ENCODE measurements at regions not wholly inside any gene's neighbourhood (a gene's known extent, or its start where the extent isn't known, plus 50 kb on each side); places are given as distances from the start of the nearest gene placed in this dataset.

- H3K27me3 ChIP-seq (ENCODE audit: low read length): no peaks in the 10 kb centered on the region
- ChIA-PET CTCF (no interaction called here), POLR2A (ENCODE audit: unreplicated experiment) (no interaction called here)
- TF ChIP-seq EZH2 (IDR thresholded peaks at IDR 0.05; ENCODE audit: low read length, unreplicated experiment) (no peak), EZH2phosphoT487 (IDR thresholded peaks at IDR 0.05; ENCODE audit: borderline replicate concordance, low read length) (no peak), CTCF (conservative IDR thresholded peaks at IDR 0.05; ENCODE audit: low read depth, low read length) (no peak)
- no peaks in the 10 kb centered on the region for H3K79me2 ChIP-seq (ENCODE audit: low read length)
- H2AFZ ChIP-seq (ENCODE audit: low read length): no peak overlapping the region
- intact Hi-C loops (cut with micrococcal nuclease): no loop called here
- ATAC-seq: no peak
- no peaks in the 10 kb centered on the region for H4K20me1 ChIP-seq (ENCODE audit: low read length)
- no peak overlapping the region for H3K27ac ChIP-seq (ENCODE audit: low read length)
- BruUV-seq (replicated peaks): no TSS peak
- H3K9me3 ChIP-seq (ENCODE audit: low read length): no peaks in the 10 kb centered on the region
- H3F3A ChIP-seq (ENCODE audit: low read length, unreplicated experiment): no peaks in the 10 kb centered on the region
- no peaks in the 10 kb centered on the region for H3K4me1 ChIP-seq (ENCODE audit: insufficient read depth, low read length)
- no peak overlapping the region for H3K9ac ChIP-seq (ENCODE audit: low read length)
- H3K36me3 ChIP-seq (ENCODE audit: low read depth, low read length): no peaks in the 10 kb centered on the region
- no peak overlapping the region for H3K4me2 ChIP-seq (ENCODE audit: low read length)
- no peak overlapping the region for H3K4me3 ChIP-seq (ENCODE audit: low read length)
- no peak for DNase-seq
- H3K9me2 ChIP-seq (replicated peaks; ENCODE audit: low read length): no peaks in the 10 kb centered on the region
Observed at GRCh38 chr10:3239920-3240894, 67.6 kb upstream of the PITRM1 start.

GRCh38 chr10:3239066-3239919, 66.7 kb upstream of the PITRM1 start:
- no peaks in the 10 kb centered on the region for H3K4me1 ChIP-seq (ENCODE audit: insufficient read depth, low read length)
- no TSS peak for BruUV-seq (replicated peaks)
- H3K9me2 ChIP-seq (replicated peaks; ENCODE audit: low read length): no peaks in the 10 kb centered on the region
- no peaks in the 10 kb centered on the region for H3K36me3 ChIP-seq (ENCODE audit: low read depth, low read length)
- no peaks in the 10 kb centered on the region for H3K79me2 ChIP-seq (ENCODE audit: low read length)
- CTCF ChIA-PET: no interaction called here
- no peak overlapping the region for H3K4me2 ChIP-seq (ENCODE audit: low read length)
- no peak overlapping the region for H3K9ac ChIP-seq (ENCODE audit: low read length)
- H3K9me3 ChIP-seq (ENCODE audit: low read length): no peaks in the 10 kb centered on the region
- H3F3A ChIP-seq (ENCODE audit: low read length, unreplicated experiment): no peaks in the 10 kb centered on the region
- no peaks in the 10 kb centered on the region for H4K20me1 ChIP-seq (ENCODE audit: low read length)
- no peak overlapping the region for H2AFZ ChIP-seq (ENCODE audit: low read length)
- H3K4me3 ChIP-seq (ENCODE audit: low read length): no peak overlapping the region
- intact Hi-C loops (cut with micrococcal nuclease): no loop called here
- ATAC-seq: peak; percentile 89
- TF ChIP-seq EZH2 (IDR thresholded peaks at IDR 0.05; ENCODE audit: low read length, unreplicated experiment): no peak
- peak; percentile 55 for TF ChIP-seq CTCF (conservative IDR thresholded peaks at IDR 0.05; ENCODE audit: low read depth, low read length)
- no peak overlapping the region for H3K27ac ChIP-seq (ENCODE audit: low read length)
- no peaks in the 10 kb centered on the region for H3K27me3 ChIP-seq (ENCODE audit: low read length)
- POLR2A ChIA-PET (ENCODE audit: unreplicated experiment): no interaction called here
- peak; percentile 29 for DNase-seq

All from PC-3 (cell line).